DMS 273 treated with DMSO at 0.1 percent for 48 hours (cell line): ENCODE measurements at regions not wholly inside any gene's neighbourhood (a gene's known extent, or its start where the extent isn't known, plus 50 kb on each side); places are given as distances from the start of the nearest gene placed in this dataset.

ENCODE experiments used
- DNase-seq: peaks from one replicate; lab custom pipeline; 2025; lab: John Stamatoyannopoulos, UW

DNA sequence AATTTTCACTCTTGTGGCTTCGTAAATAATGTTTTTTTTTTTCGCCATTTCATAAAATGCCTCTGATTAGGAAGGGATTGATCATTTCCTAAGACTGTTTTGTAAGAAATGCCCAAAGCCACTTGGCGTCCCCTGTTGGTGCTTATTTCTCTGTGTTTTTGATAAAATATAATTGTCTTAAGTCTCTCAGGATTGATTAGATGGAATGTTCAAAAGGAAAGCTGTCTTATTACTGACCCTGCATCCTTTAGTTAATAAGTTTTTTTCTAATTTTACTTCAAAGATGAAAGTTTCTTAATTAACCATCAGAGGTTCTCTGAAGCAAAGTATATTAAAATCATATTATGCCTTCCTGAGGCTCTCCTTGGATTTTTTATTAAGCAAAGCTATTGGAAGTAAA is 624.3 kb upstream of the TENM4 start:
- no peak for DNase-seq

DNA sequence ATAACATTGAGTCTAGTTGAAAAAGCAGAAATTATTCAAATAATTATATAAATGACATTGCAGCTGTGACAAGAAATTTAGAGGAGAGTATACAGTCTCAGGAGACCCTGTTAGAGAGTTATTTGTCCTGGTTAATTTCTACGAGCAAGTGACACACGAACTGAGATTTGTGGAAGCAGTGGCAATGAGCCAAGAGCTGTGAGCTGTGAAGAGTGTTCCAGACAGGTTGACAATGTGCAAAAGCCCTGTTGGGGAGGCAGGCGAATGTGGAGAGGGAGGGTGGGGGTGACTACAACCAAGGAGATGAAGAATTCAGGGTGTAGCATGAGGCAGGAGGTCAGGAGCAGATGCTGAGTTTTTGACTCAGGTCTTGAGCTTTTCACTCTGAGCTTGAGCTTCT is 620.2 kb upstream of the TENM4 start:
- DNase-seq, result no peak

GRCh38 chr11:80054582-80055165 is 613.8 kb upstream of the TENM4 start:
- DNase-seq, result no peak

DNA sequence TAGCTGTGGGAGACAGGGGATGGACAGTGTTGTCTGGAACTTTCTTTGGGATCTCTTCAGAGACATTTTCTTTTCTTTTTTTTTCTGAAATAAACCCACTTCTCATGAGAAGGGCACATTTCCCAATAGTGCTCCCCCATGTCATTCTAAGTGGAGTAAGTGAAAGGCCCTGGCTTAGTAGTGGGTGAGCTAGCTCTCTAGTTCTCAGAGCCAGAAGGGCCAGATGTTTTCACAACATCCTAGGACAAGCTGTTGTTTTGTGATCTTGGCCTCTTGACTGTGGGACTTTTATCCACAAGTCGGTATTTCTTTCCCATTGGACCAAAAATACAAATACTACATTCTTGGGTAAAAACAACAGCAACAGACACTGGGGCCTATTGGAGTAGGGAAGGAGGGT is 607.7 kb upstream of the TENM4 start:
- no peak for DNase-seq

DNA sequence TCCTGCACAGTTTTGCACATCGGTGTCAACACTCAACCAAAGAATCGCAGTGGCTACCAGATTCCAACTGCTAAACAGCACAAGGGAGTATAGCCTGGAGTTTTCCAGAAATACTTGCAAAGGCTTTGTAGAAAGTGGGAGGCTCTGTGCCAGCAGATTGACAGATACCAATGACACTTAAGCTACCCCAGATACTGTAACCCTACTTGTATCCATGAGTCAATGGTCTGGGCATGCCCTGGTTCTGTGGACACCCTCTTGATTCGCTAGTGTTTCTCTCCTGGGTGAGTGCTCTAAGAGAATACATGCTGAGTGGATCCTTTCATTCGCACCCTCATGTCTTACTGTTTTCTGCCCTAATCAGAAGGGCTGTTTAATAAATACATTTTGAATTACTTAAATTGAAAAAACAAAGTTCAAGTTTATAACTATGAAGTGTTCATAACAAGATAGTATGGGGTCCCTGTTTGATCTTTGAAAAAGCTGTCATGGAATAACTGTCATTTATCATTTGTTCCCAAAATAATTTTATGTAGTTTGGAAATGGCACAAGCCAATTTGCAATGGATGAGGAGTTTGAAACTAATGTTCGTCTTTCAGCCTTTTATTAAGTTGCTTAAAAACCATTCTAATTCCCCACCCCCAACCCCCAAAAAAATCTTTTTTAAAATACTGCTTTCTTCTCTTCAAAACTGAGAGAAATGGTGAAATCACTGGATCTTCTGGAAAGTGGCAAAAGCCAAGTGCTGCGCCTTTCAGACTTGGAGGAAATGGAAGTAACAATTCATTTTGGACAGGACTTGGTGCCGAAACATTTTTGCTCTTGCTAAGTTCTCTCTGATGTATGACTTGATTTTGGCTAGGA is 600.5 kb upstream of the TENM4 start:
- DNase-seq, result no peak

DNA sequence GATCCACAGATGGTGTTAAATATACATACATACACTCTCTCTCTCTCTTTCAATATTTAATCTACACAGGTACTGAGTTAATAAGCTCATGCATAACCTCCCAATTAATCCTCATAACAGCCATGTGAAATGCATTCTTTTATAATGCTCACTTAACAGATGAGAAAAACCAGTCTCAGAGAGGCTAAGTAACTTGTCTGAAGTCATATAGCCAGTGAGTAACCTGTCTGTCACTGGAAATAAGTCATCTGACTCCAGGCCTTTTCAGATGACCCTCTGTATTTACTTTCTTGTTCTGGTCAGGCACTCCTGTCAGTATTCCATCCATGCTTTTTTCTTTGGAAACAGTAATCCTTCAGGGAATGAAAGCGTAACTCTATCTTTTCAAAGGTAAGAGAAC is 594.0 kb upstream of the TENM4 start:
- DNase-seq, result no peak

DNA sequence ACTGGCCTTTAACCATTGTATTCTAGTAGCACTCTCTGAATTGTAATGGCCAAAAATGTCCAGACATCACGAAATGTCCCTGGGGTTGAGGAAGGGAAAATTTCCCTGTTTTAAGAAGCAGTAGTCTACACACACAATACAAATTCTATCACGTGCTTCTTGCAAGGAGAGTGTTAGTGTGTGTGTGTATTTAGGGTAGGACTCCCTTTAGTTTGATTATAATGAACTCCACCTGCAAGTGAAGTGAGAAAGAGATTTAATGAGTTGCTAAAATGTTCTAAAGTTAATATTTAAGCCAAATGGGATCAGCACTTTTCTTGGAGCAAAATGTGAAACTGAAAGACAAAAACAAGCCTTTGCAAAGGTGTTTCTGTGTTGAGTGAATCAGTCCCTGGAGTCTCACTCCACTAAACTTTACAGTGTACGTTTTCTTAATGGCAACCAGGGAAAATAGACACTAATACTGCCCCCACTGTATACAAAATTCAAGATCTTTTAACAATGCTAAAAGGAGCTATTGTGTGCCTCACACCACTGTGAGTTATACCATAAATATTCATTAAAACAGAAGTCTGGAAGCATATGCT is 590.3 kb upstream of the TENM4 start:
- DNase-seq, result no peak

- DNase-seq, result no peak
Measured at GRCh38 chr11:80028998-80029397, 588.2 kb upstream of the TENM4 start.

- no peak for DNase-seq
Measured at GRCh38 chr11:80024119-80024518, 583.3 kb upstream of the TENM4 start.

DNA sequence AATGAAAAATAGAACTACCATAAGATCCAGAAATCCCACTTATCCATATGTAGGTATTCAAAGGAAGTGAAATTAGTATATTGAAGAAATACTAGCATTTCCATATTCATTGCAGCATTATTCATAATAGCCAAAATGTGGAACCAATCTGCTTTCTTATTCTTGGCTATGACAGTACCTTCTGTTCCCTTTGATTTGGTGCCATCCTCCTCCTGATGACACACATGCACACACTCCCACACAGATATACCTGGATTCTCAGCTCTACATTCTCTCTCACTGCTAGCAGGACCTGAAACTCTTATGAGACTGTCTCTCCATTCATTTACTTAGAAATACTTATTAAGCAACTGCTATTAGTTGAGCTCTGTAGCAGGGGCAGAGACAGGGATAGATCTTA is 582.6 kb upstream of the TENM4 start:
- DNase-seq, result no peak

DNA sequence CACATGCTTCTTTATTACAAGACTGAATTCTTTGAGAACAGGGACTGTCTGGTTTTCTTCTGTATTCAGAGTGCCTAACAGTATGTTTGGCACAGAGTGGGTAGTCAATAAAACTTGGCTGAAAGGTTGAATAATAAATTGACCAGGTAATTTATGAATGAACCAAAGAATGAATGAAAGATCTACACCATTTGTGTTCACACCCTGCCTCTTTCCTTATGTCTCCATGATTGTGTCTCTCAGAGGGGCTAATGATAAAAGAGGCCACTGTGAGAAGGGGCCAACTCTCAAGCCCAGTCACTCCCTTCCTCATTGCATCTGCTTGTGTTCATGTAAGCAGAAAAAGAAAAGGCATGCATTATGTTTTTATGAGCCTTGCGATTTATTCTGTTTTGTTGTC is 569.7 kb upstream of the TENM4 start:
- DNase-seq, result no peak

DNA sequence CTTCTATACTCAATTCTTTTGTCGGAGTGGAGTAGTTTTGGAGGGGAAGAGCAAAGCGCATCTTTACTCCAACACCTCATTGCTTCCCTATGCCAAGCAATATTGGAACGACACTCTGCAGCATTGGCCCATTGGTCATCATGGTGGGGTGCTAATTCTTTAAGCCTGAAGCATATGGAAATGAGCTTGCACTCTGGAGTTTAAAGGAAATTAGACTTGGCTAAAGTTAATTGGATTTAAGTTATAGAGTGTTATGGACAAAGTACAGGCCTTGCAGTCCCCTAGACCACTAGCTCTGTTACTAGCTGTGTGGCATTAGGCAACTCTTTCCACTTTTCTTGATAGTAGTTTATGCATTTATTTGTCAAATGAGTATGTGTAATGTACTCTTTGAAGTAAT is 568.3 kb upstream of the TENM4 start:
- no peak for DNase-seq

DNA sequence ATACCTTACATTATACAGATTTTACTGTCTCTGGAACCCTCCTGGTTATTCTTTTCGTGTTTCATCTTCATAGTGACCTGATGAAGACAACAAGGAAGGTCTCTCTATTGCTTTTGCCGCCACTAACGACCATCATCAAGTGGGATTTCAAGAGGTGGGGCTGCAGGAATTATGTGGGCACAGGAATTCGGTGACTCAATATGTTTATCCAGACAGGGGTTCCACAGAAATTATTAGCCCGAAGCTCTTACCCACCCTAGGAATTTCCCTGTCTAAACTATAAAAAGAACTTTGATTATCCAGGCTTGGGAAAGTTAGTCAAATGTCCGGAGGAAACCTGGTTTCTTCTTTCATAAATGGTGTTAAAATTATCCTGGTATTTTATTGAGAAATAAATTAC is 566.8 kb upstream of the TENM4 start:
- DNase-seq, result no peak

DNA sequence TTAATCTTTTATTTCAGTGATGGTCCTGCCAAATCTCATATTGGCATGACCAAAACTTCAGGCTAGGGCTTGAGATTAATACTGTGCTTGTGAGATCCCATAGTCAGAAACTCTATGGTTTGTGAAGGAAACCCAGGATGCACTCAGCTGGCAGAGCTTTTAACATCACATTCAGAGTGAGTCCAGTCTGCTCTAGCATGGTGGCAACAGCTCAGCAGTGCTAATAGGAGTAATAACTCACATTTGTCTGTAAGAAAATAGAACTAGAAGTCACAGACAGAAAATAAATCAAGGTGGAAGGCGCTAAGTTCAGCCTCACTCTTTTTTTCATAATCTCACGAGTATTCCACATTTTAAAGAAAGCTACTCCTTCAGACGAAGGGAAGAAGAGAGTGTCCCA is 549.3 kb upstream of the TENM4 start:
- DNase-seq, result no peak

DNA sequence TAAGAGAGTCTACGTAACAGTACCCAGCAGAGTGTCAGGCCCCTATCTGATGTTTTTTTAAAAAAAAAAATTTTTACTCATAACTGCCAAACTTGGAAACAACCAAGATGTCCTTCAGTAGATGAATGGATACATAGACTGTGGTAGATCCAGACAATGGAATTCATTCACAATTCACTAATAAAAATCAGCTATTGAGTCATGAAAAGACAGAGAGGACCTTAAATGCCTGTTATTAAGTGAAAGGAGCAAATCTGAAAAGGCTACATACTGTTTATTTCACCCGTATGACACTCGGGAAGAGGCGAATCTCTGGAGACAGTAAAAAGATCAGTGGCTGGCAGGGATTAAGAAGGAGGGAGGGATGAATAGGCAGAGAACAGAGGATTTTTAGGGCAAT is 541.4 kb upstream of the TENM4 start:
- no peak for DNase-seq

DNA sequence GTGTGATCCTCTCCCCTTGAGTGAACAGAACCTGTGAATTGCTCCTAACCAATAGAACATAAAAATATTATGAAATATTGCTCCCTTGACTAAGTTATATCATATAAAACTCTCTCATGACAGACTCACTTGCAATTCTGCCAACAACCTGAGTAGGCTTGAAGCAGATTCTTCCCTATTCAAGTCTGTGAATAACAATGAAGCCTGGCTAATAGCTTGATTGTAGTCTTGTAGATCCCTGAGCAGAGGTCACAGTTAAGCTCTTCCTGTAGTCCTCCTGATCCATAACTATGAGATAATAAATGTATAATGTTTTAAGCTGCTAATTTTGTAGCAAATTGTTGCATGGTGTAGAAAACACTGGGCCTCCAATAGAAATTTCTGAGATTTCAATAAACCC is 540.1 kb upstream of the TENM4 start:
- no peak for DNase-seq

DNA sequence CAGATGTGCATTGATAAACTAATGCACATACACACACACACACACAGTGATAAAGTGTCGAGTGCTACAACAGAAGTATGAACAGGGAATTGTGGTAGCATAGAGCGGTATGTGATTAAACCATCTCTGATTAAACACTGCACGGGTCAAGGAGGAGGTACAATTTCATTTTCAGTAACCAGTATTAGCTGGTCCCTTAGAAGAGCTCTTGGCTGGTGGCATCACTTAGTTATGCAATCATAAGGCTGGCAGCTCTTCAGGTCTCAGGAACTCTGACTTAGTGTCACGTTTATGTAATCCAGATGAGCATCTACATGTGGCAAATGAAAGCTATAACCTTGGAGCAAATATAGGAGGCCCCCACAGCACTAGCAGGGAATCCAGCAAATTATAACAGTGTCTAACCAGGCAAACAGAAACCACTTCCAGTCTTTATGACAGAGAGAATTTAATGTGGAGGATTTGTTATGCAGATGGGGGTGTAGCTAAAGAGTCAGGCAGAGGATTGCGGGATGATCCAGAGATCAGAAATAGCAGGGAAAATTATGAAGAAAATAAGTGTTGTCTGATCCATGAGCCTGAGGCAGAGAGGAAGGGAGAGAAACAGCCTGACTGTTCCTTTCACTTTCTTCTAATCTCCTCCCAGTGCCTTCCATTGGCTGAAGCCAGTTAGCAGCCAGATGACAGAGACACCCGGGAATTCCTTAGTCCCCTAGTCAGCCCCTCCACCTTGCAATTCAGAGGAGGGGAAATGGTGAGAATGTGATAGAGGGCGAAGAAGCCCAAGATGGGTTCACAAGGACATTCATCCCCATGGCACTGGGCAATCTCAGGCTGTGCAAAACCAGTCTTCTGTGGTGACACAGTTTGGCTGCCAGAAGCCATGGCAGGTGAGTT is 533.1 kb upstream of the TENM4 start:
- no peak for DNase-seq

GRCh38 chr11:79971255-79971654 is 530.4 kb upstream of the TENM4 start:
- no peak for DNase-seq

- DNase-seq, result no peak
Measured at GRCh38 chr11:79966592-79966991, 525.8 kb upstream of the TENM4 start.

DNA sequence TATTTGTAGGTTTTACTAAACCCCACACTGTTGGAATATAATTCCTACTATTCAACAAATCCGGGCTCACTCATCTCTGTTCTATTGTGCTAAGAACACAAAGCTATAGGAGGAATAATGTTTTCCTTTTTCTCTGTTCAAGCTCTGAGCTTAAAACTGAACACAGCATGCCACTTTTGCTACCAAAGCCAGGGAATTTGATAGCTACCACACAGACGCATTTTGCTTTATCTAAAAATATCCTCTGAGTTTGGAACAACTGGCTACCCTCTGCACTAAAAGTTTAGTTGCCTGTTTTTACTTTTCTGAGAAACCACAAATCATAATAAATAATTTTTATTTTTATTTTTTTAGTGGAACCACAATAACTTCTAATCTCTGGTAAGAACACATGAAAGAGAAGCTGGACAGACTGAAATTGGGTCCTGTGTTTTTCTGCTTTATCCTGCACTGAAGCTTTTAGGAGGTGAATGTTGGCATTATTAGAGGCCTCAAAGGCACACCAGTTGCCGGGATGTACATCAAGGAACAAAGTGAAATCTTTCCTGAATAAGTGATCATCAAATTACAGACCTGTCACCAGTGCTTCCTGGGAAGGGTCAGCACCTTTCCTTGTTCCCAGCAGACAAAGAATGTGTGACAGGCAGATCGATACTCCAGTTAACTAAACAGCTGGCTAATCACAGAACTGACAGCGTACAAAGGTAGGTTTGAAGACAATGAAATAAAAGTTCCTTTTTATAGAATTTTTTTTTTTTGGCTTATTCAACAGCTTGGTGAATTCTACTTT is 523.2 kb upstream of the TENM4 start:
- DNase-seq, result no peak

DNA sequence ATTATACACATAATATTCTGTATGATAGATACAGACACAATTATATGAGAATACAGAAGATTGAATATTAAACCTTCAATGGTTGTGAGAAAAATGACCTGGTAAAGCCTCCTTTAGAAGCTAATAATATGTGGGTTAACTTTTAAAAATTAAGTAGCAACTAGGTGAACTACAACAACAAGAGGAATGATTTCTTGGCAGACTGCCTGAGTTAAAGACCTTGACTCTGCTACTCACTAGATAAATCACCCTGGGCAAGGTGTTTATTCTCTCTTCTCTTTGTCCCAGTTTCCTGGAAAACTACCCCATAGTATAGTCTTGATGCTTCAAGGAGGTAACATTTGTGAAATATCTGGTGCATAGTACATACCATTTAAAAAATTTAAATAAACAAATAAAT is 519.6 kb upstream of the TENM4 start:
- DNase-seq, result no peak

DNA sequence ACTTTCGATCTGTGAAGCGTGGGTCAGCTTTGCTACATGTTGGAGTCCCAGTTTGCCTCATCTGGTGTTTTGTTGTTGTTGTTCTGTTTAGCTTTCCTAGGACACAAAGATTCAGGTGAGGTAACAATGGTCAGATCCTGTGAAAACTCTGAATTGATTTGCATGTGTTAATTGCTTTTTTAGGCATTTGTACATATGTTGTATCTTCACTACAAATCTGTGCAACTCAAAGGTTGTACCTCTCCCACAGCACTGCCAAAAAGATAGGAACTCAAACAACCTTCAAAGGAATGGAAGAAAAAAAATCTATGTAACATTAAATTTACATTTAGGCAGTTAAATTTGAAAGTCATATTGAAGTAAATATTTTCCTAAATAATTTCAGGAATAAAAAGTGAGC is 518.5 kb upstream of the TENM4 start:
- no peak for DNase-seq
